Fibroblast of pulmonary artery (primary cell): ENCODE measurements at regions not wholly inside any gene's neighbourhood (a gene's known extent, or its start where the extent isn't known, plus 50 kb on each side); places are given as distances from the start of the nearest gene placed in this dataset.
"Not testable (repeated sequence)": the region's sequence is repeated elsewhere in the genome, so short reads cannot be mapped to it uniquely, and the experiment has no call there.

ENCODE experiments used
- DNase-seq: peaks from one replicate; pipeline ENCODE4 v3.0.0-alpha.2; 2010; ENCODE audit warnings: low read depth
- H3K4me3 ChIP-seq: replicated peaks from 2 replicates; pipeline ENCODE4 v1.5.1; 2011; ENCODE audit warnings: low read depth, mild to moderate bottlenecking, control low read depth, low read length, moderate library complexity
- TF ChIP-seq, protein P1 (sequence below): IDR thresholded peaks from 2 replicates; pipeline ENCODE4 v1.5.1; 2011; ENCODE audit warnings: mild to moderate bottlenecking, control low read depth, low read length, inconsistent platforms; ENCODE audit errors: missing control alignments

- TF ChIP-seq, protein P1, sequence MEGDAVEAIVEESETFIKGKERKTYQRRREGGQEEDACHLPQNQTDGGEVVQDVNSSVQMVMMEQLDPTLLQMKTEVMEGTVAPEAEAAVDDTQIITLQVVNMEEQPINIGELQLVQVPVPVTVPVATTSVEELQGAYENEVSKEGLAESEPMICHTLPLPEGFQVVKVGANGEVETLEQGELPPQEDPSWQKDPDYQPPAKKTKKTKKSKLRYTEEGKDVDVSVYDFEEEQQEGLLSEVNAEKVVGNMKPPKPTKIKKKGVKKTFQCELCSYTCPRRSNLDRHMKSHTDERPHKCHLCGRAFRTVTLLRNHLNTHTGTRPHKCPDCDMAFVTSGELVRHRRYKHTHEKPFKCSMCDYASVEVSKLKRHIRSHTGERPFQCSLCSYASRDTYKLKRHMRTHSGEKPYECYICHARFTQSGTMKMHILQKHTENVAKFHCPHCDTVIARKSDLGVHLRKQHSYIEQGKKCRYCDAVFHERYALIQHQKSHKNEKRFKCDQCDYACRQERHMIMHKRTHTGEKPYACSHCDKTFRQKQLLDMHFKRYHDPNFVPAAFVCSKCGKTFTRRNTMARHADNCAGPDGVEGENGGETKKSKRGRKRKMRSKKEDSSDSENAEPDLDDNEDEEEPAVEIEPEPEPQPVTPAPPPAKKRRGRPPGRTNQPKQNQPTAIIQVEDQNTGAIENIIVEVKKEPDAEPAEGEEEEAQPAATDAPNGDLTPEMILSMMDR = no peak
- DNase-seq = no peak
- no peak overlapping the region for H3K4me3 ChIP-seq
Measured at GRCh38 chr3:110940055-110940454, 131.6 kb upstream of the NECTIN3 start.

DNA sequence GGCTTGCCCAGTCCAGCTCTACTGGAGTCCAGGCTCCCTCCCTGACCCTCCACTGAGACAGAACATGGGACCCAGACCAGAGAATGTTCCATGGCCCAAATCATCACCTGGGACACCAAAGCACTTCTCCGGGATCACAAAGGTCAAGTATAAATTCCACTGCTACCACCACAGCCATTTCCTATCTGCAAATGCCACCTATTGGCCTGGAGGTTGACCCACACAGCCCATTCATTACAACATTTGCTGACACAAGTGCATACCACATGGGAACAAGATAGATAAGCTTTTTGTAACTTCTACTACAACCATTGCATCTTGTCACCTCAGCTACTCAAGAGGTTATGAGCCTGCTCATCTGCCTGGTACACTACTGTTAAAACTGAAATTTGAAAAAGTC, 126.8 kb upstream of the NECTIN3 start:
- TF ChIP-seq, protein P1 = no peak
- no peak overlapping the region for H3K4me3 ChIP-seq
- DNase-seq = no peak

GRCh38 chr3:110946810-110947209, 124.8 kb upstream of the NECTIN3 start:
- no peak for DNase-seq
- no peak overlapping the region for H3K4me3 ChIP-seq
- TF ChIP-seq, protein P1 = no peak

- DNase-seq, H3K4me3 ChIP-seq: not testable (repeated sequence)
Measured at GRCh38 chr3:110949194-110949593, 122.4 kb upstream of the NECTIN3 start.

GRCh38 chr3:110955301-110955880, 116.2 kb upstream of the NECTIN3 start:
- peak; percentile 56 for DNase-seq
- no peak overlapping the region for H3K4me3 ChIP-seq
- TF ChIP-seq, protein P1 = no peak

- TF ChIP-seq, protein P1 = no peak
- DNase-seq = no peak
- no peak overlapping the region for H3K4me3 ChIP-seq
Measured at GRCh38 chr3:110956081-110956480, 115.5 kb upstream of the NECTIN3 start.

DNA sequence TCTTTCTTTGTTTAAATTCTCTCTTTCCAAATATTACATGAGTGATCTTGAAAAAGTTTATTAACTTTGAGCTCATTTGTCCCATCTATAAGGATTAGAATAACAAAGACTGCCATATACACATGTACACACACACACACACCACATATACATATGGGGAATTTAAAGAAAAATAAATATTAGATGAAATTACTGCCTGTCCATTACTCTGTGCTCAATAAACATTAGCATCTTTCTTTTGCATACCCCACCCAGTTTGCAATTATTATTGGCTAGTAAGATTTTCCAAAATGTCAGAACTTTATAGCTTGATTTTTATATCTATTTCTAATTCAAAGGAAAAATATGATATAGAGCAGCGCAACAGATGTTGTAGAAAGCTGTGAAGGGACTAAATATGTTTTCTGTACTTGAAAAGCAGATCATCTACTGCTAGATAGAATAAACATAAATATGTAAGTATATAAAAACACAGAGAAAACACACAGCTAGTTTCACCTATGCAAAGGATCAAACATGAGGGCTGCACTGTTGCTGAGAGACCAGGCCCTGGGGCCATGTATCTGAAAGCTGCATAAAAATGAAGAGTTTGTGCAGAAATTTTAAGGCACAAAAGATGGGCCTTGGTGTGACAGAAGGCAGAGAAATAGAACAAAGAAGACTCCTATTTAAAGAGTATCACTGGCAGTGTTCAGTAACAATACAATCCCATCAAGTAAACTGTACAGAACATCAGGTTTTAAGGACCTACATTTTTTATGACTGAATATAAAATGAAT, 114.2 kb upstream of the NECTIN3 start:
- no peak overlapping the region for H3K4me3 ChIP-seq
- TF ChIP-seq, protein P1 = no peak
- no peak for DNase-seq
